ENCODE measurements at regions not wholly inside any gene's neighbourhood (a gene's known extent, or its start where the extent isn't known, plus 50 kb on each side); places are given as distances from the start of the nearest gene placed in this dataset.

GRCh38 chr17:79365836-79366770, 244.7 kb downstream of the RBFOX3 start:
- no peak for TF ChIP-seq MYC (IDR thresholded peaks at IDR 0.05; ENCODE audit: low read depth, low read length)
- no peak for TF ChIP-seq POLR2A (IDR thresholded peaks at IDR 0.05; ENCODE audit: extremely low read depth, insufficient read length)
- TF ChIP-seq, protein P1, sequence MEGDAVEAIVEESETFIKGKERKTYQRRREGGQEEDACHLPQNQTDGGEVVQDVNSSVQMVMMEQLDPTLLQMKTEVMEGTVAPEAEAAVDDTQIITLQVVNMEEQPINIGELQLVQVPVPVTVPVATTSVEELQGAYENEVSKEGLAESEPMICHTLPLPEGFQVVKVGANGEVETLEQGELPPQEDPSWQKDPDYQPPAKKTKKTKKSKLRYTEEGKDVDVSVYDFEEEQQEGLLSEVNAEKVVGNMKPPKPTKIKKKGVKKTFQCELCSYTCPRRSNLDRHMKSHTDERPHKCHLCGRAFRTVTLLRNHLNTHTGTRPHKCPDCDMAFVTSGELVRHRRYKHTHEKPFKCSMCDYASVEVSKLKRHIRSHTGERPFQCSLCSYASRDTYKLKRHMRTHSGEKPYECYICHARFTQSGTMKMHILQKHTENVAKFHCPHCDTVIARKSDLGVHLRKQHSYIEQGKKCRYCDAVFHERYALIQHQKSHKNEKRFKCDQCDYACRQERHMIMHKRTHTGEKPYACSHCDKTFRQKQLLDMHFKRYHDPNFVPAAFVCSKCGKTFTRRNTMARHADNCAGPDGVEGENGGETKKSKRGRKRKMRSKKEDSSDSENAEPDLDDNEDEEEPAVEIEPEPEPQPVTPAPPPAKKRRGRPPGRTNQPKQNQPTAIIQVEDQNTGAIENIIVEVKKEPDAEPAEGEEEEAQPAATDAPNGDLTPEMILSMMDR (IDR thresholded peaks at IDR 0.05; ENCODE audit: low read depth, low read length), result no peak
